NT2/D1 (cell line): ENCODE measurements at regions not wholly inside any gene's neighbourhood (a gene's known extent, or its start where the extent isn't known, plus 50 kb on each side); places are given as distances from the start of the nearest gene placed in this dataset.
"Not testable (repeated sequence)": the region's sequence is repeated elsewhere in the genome, so short reads cannot be mapped to it uniquely, and the experiment has no call there.

ENCODE experiments used
- YY1 ChIP-seq: IDR thresholded peaks from 2 replicates; pipeline ENCODE4 v1.6.1; 2011; ENCODE audit not compliant: insufficient read length, insufficient read depth
- ZNF274 ChIP-seq: IDR thresholded peaks from 2 replicates; pipeline ENCODE4 v1.6.1; 2011; ENCODE audit warnings: mild to moderate bottlenecking, low read depth, low read length

GRCh38 chrX:45982958-45983727, 562.1 kb downstream of the ZNF674 start:
- TF ChIP-seq YY1, ZNF274: not testable (repeated sequence)
